ENCODE measurements at regions not wholly inside any gene's neighbourhood (a gene's known extent, or its start where the extent isn't known, plus 50 kb on each side); places are given as distances from the start of the nearest gene placed in this dataset.

DNA sequence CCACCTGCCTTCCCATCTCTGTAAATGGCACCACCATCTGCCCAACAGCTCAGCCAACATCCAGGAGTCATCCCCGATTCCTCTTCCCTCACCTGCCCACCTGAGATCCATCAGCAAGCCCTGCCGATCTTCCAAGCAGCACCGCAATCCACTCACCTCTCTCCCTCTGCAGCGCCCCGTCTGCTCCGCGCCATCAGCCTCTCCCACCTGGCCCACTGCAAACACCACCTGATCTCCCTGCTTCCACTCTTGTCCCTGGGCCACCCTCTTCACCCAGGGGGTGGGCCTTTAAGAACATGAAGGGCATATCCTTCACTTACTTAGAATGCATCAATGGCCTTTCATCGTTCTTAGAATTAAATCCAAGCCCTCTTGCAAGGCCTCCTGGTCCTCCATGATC is 457.3 kb upstream of the SULF2 start:
- TF ChIP-seq, protein P1, sequence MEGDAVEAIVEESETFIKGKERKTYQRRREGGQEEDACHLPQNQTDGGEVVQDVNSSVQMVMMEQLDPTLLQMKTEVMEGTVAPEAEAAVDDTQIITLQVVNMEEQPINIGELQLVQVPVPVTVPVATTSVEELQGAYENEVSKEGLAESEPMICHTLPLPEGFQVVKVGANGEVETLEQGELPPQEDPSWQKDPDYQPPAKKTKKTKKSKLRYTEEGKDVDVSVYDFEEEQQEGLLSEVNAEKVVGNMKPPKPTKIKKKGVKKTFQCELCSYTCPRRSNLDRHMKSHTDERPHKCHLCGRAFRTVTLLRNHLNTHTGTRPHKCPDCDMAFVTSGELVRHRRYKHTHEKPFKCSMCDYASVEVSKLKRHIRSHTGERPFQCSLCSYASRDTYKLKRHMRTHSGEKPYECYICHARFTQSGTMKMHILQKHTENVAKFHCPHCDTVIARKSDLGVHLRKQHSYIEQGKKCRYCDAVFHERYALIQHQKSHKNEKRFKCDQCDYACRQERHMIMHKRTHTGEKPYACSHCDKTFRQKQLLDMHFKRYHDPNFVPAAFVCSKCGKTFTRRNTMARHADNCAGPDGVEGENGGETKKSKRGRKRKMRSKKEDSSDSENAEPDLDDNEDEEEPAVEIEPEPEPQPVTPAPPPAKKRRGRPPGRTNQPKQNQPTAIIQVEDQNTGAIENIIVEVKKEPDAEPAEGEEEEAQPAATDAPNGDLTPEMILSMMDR (IDR thresholded peaks at IDR 0.05; ENCODE audit: insufficient read depth, low read length) = no peak
- TF ChIP-seq POLR2AphosphoS5 (IDR thresholded peaks at IDR 0.05; ENCODE audit: low read depth) (no peak), GABPA (IDR thresholded peaks at IDR 0.05; ENCODE audit: low read depth) (no peak)
